Keratinocyte (primary cell): ENCODE measurements at regions not wholly inside any gene's neighbourhood (a gene's known extent, or its start where the extent isn't known, plus 50 kb on each side); places are given as distances from the start of the nearest gene placed in this dataset.

ENCODE experiments used
- DNase-seq: peaks from one replicate; pipeline ENCODE4 v3.0.0-alpha.2; 2011; ENCODE audit warnings: low read depth, missing footprints, low spot score
- FAIRE-seq: peaks from 2 replicates; lab custom pipeline; 2011; peaks lifted over from hg19 to GRCh38; lab: Jason Lieb, UNC
- H2AFZ ChIP-seq: 2 replicates; pipeline ENCODE4 v1.6.0; 2012; ENCODE audit warnings: low read length, control low read depth, inconsistent platforms; ENCODE audit not compliant: control insufficient read depth
- H3K27ac ChIP-seq: 2 replicates; pipeline ENCODE4 v1.5.1; 2011; ENCODE audit warnings: low read length; ENCODE audit not compliant: control insufficient read depth, insufficient read depth
- H3K27me3 ChIP-seq: 3 replicates; pipeline ENCODE4 v1.6.0; 2011; ENCODE audit warnings: low read length; ENCODE audit not compliant: control insufficient read depth, insufficient read depth; ENCODE audit errors: extremely low read depth
- H3K36me3 ChIP-seq, 2 experiments: 2 replicates in 1 of 2; 3 replicates in 1 of 2; pipeline ENCODE4 v1.5.1; 2011; ENCODE audit warnings: low read length in 2 of 2, mild to moderate bottlenecking in 1 of 2; ENCODE audit not compliant: control insufficient read depth in 2 of 2, insufficient read depth in 2 of 2; ENCODE audit errors: extremely low read depth in 1 of 2
- H3K4me1 ChIP-seq: 3 replicates; pipeline ENCODE4 v1.5.1; 2011; ENCODE audit warnings: low read length; ENCODE audit not compliant: control insufficient read depth, insufficient read depth; ENCODE audit errors: extremely low read depth
- H3K4me2 ChIP-seq: 3 replicates; pipeline ENCODE4 v1.6.0; 2011; ENCODE audit warnings: low read depth, low read length; ENCODE audit not compliant: control insufficient read depth, insufficient read depth; ENCODE audit errors: extremely low read depth
- H3K4me3 ChIP-seq, 3 experiments: fragments of 200-600 bp in 1 of 3; sonication (generic) in 1 of 3; 2 replicates in 2 of 3; 3 replicates in 1 of 3; pipeline ENCODE4 v1.5.1; 2011 to 2016; ENCODE audit warnings: low read length in 3 of 3, mild to moderate bottlenecking in 3 of 3, control low read depth in 2 of 3, inconsistent platforms in 1 of 3, low read depth in 1 of 3, mixed read lengths in 1 of 3, mixed run types in 1 of 3, moderate library complexity in 1 of 3; ENCODE audit not compliant: control insufficient read depth in 2 of 3, insufficient read depth in 2 of 3; ENCODE audit errors: extremely low read depth in 1 of 3
- H3K79me2 ChIP-seq: 2 replicates; pipeline ENCODE4 v1.6.0; 2012; ENCODE audit warnings: low read length; ENCODE audit not compliant: control insufficient read depth, insufficient read depth
- H3K9ac ChIP-seq: 3 replicates; pipeline ENCODE4 v1.6.0; 2011; ENCODE audit warnings: low read length; ENCODE audit not compliant: control insufficient read depth, insufficient read depth; ENCODE audit errors: extremely low read depth
- H3K9me1 ChIP-seq: 3 replicates; pipeline ENCODE4 v1.6.0; 2011; ENCODE audit warnings: low read length; ENCODE audit not compliant: control insufficient read depth, insufficient read depth; ENCODE audit errors: extremely low read depth
- H3K9me3 ChIP-seq: 2 replicates; pipeline ENCODE4 v1.5.1; 2012; ENCODE audit warnings: low read depth, low read length; ENCODE audit not compliant: control insufficient read depth
- H4K20me1 ChIP-seq: 3 replicates; pipeline ENCODE4 v1.6.0; 2011; ENCODE audit warnings: low read length; ENCODE audit not compliant: control insufficient read depth, insufficient read depth; ENCODE audit errors: extremely low read depth
- EZH2 ChIP-seq: IDR thresholded peaks from one replicate; pipeline ENCODE4 v1.6.1; 2012; ENCODE audit warnings: inconsistent platforms, mild to moderate bottlenecking, low read length, moderate library complexity
- dilution Hi-C: fragments of 300-500 bp; cut with MboI; formaldehyde crosslinking; loops from one replicate; pipeline ENCODE4 v1.7.0; 2020; ENCODE audit warnings: low sequenced_read_pairs; ENCODE audit not compliant: extremely low pct_ligation_motif_present
- TF ChIP-seq, protein P1 (sequence below), 3 experiments: IDR thresholded peaks in 1 of 3; conservative IDR thresholded peaks in 1 of 3; optimal IDR thresholded peaks in 1 of 3; 2 replicates in 2 of 3; 3 replicates in 1 of 3; pipeline versions ENCODE3 to v1.5.1; 2011; ENCODE audit warnings: low read length in 3 of 3, mild to moderate bottlenecking in 3 of 3, moderate library complexity in 2 of 3, control low read depth in 1 of 3, inconsistent platforms in 1 of 3; ENCODE audit not compliant: insufficient read depth in 2 of 3; ENCODE audit errors: extremely low read depth in 1 of 3

GRCh38 chr3:84125201-84125721 is 833.5 kb upstream of the CADM2 start:
- H3K4me2 ChIP-seq, result no peak overlapping the region
- H3K9ac ChIP-seq, result no peak overlapping the region
- no peak overlapping the region for H2AFZ ChIP-seq
- no peaks in the 10 kb centered on the region for H3K4me1 ChIP-seq
- TF ChIP-seq EZH2, result no peak
- TF ChIP-seq, protein P1, sequence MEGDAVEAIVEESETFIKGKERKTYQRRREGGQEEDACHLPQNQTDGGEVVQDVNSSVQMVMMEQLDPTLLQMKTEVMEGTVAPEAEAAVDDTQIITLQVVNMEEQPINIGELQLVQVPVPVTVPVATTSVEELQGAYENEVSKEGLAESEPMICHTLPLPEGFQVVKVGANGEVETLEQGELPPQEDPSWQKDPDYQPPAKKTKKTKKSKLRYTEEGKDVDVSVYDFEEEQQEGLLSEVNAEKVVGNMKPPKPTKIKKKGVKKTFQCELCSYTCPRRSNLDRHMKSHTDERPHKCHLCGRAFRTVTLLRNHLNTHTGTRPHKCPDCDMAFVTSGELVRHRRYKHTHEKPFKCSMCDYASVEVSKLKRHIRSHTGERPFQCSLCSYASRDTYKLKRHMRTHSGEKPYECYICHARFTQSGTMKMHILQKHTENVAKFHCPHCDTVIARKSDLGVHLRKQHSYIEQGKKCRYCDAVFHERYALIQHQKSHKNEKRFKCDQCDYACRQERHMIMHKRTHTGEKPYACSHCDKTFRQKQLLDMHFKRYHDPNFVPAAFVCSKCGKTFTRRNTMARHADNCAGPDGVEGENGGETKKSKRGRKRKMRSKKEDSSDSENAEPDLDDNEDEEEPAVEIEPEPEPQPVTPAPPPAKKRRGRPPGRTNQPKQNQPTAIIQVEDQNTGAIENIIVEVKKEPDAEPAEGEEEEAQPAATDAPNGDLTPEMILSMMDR (optimal IDR thresholded peaks at IDR 0.05 in 1 of 3, IDR thresholded peaks at IDR 0.05 in 1 of 3, conservative IDR thresholded peaks at IDR 0.05 in 1 of 3; ENCODE audit: extremely low read depth in 1 of 3, insufficient read depth in 2 of 3, low read length in 3 of 3), result no peak
- no peaks in the 10 kb centered on the region for H4K20me1 ChIP-seq
- no peaks in the 10 kb centered on the region for H3K27me3 ChIP-seq
- no peaks in the 10 kb centered on the region for H3K79me2 ChIP-seq
- dilution Hi-C loops, result no loop called here
- no peaks in the 10 kb centered on the region for H3K9me3 ChIP-seq
- no peak for FAIRE-seq
- DNase-seq, result no peak
- no peaks in the 10 kb centered on the region for H3K36me3 ChIP-seq
- no peaks in the 10 kb centered on the region for H3K9me1 ChIP-seq
- no peak overlapping the region for H3K27ac ChIP-seq
- no peak overlapping the region for H3K4me3 ChIP-seq

DNA sequence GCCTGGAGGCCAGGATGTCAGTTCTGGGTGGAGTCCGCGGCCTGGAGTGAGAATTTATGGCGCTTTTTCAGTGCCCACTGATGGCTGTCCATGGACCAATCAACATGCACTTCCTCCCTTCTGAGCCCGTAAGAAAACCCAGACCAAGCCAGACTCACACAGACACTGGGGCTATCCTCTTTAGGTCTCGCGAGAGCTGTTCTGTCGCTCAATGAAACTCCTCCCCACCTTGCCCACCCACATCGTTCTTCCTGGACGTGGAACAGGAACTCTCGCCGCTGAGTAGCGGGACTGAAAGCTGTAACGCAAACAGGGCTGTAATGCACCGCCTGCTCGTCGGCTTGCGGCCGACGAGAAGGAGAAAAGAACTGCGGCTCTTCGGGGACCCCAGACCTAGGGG is 833.0 kb upstream of the CADM2 start:
- no peak for FAIRE-seq

More for the DNA sequence above, 833.0 kb upstream of the CADM2 start:
- Histone ChIP-seq H3K36me3 (no peaks in the 10 kb centered on the region), H3K4me1 (no peaks in the 10 kb centered on the region), H3K27ac (no peak overlapping the region), H2AFZ (no peak overlapping the region), H4K20me1 (no peaks in the 10 kb centered on the region), H3K79me2 (no peaks in the 10 kb centered on the region), H3K9ac (no peak overlapping the region), H3K27me3 (no peaks in the 10 kb centered on the region), H3K9me1 (no peaks in the 10 kb centered on the region), H3K4me2 (no peak overlapping the region), H3K9me3 (no peaks in the 10 kb centered on the region), H3K4me3 (no peak overlapping the region)
- dilution Hi-C loops, result no loop called here
- TF ChIP-seq, protein P1 (optimal IDR thresholded peaks at IDR 0.05 in 1 of 3, IDR thresholded peaks at IDR 0.05 in 1 of 3, conservative IDR thresholded peaks at IDR 0.05 in 1 of 3; ENCODE audit: extremely low read depth in 1 of 3, insufficient read depth in 2 of 3, low read length in 3 of 3), result no peak
- no peak for TF ChIP-seq EZH2
- DNase-seq, result no peak
